NCI-H2171 treated with DMSO at 0.1 percent for 48 hours (cell line): ENCODE measurements at regions not wholly inside any gene's neighbourhood (a gene's known extent, or its start where the extent isn't known, plus 50 kb on each side); places are given as distances from the start of the nearest gene placed in this dataset.

Source experiments
- DNase-seq: peaks from one replicate; lab custom pipeline; 2025; lab: John Stamatoyannopoulos, UW

- no peak for DNase-seq
These were observed 232.5 kb downstream of the SUDS3 start for GRCh38 chr12:118608770-118609344.

GRCh38 chr12:118611295-118611694, 234.9 kb downstream of the SUDS3 start:
- no peak for DNase-seq

- no peak for DNase-seq
These were observed 235.4 kb downstream of the SUDS3 start for GRCh38 chr12:118611770-118612169.

GRCh38 chr12:118617611-118618450, 241.5 kb downstream of the SUDS3 start:
- DNase-seq: no peak

- no peak for DNase-seq
These were observed 242.3 kb downstream of the SUDS3 start for GRCh38 chr12:118618695-118619094.

GRCh38 chr12:118625050-118625675, 248.8 kb downstream of the SUDS3 start:
- no peak for DNase-seq

- DNase-seq: no peak
These were observed 256.7 kb downstream of the SUDS3 start for GRCh38 chr12:118633071-118633470.

- no peak for DNase-seq
These were observed 258.9 kb downstream of the SUDS3 start for GRCh38 chr12:118635276-118635675.

GRCh38 chr12:118637767-118638370, 261.5 kb downstream of the SUDS3 start:
- DNase-seq: no peak

- DNase-seq: no peak
These were observed 264.9 kb downstream of the SUDS3 start for GRCh38 chr12:118641249-118641648.

- no peak for DNase-seq
These were observed 268.9 kb downstream of the SUDS3 start for GRCh38 chr12:118645219-118645618.

GRCh38 chr12:118649765-118650585, 273.6 kb downstream of the SUDS3 start:
- DNase-seq: no peak

GRCh38 chr12:118650586-118650960, 274.2 kb downstream of the SUDS3 start:
- DNase-seq: no peak

GRCh38 chr12:118651487-118651886, 275.1 kb downstream of the SUDS3 start:
- DNase-seq: no peak

- DNase-seq: no peak
These were observed 279.2 kb downstream of the SUDS3 start for GRCh38 chr12:118655588-118655987.

GRCh38 chr12:118680356-118680963, 300.9 kb upstream of the SRRM4 start:
- DNase-seq: peak; percentile 22

- no peak for DNase-seq
These were observed 298.7 kb upstream of the SRRM4 start for GRCh38 chr12:118682656-118683055.

- no peak for DNase-seq
These were observed 295.2 kb upstream of the SRRM4 start for GRCh38 chr12:118685983-118686607.

GRCh38 chr12:118689793-118690192, 291.5 kb upstream of the SRRM4 start:
- peak; percentile 2 for DNase-seq

GRCh38 chr12:118690506-118690905, 290.8 kb upstream of the SRRM4 start:
- DNase-seq: no peak
